HG03354 (cell line): ENCODE measurements at regions not wholly inside any gene's neighbourhood (a gene's known extent, or its start where the extent isn't known, plus 50 kb on each side); places are given as distances from the start of the nearest gene placed in this dataset.
"Not testable (repeated sequence)": the region's sequence is repeated elsewhere in the genome, so short reads cannot be mapped to it uniquely, and the experiment has no call there.

Source experiments
- ATAC-seq: cut with Tn5 transposase; IDR thresholded peaks from one replicate; pipeline ENCODE4 v1.9.1; 2021; ENCODE audit warnings: mild to moderate bottlenecking; ENCODE audit not compliant: unreplicated experiment, poor library complexity, severe bottlenecking

DNA sequence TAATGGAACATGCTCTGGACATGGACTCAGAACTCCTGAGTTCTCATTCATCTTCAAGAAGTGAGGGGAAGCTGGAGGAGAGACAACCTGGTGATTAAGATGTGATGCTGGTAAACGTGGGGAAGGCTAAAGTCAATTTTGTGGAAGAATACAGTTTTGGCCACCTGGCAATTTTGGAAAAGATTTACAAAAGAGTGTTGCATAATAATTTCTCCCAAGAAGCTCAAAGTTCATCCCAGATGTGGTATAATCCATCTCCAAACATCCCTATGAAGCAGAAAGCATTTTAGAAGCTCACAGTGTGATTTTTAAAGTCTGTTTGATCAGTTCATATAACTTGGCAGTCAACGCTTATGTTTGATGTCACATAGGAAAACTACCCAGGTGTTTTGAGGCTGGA lies 208.7 kb downstream of the LMX1A start:
- no peak for ATAC-seq

DNA sequence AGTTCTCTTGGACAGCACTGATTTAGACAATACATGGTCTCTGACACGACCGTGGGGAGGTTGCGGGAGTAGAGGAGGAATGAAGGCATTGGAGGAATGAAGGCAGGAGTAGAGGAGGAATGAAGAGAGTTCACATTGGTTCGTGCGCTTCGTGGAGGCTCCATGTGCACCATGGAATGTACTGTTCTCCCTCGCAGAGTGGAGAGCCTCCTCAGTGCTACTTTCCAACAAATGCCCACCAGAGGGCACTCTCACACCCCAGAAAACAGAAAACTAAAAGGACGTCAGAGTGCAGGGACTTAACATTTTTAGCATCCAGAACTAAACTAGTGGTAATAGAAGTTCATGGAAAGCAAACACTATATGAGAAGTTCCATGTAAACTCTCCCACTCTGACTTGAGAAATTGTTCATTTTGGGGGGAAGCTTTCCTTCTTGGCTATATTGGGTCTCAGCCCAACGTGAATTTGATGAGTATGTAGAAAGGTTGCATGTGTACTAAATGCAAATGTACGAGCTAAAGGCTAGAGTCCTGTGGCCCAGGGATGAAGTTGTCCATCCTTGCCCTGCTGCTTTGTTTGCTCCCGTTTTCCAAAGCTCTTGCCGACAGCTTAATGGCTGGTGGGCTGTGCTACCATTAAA lies 211.6 kb downstream of the LMX1A start:
- peak; percentile 89 for ATAC-seq

DNA sequence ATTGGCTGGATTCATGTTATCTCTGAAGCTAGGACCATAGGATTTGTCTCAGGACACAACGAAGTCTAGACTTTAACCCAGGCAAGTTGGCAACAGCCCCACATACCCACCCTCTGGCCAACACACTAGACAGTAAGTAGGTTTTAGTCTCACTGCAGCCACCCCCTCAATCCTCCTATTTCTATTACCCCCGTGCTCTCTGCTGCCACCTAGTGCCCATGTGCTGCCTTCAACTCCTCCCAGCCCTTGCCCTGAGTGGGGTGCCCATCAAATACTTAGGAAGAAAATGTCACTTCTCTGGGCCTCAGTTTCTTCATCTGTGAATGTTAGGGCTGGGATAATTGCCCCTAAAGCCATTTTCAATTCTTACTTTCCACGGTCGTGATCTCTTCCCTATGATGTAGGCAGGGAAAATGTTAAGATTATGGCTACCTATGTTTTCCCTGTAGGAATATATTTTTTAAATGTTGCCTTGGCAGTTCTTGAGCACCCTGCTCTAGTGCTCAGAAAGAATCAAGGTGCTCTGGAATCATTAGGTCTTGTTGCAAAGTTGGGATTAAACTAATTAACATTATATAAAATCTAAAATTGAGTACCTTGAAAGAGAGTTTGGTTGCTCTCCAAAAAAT lies 213.0 kb downstream of the LMX1A start:
- ATAC-seq = no peak

DNA sequence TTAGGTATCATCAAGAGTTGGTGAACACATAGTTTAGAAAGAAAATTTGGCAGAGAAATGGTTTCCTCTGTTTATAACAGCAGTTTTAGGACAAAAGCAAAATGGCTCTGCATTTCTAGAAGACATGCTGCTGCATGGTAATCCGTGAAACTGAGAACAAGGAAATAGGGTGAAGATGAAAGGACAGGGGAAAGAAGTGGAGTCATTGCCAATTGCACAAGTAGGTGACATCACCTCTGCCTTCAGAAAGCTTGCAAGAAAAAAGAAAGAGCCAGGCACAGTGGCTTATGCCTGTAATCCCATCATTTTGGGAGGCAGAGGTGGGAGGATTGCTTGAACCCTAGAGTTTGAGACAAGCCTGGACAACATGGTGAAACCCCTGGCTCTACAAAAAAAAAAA lies 217.6 kb downstream of the LMX1A start:
- ATAC-seq = no peak

DNA sequence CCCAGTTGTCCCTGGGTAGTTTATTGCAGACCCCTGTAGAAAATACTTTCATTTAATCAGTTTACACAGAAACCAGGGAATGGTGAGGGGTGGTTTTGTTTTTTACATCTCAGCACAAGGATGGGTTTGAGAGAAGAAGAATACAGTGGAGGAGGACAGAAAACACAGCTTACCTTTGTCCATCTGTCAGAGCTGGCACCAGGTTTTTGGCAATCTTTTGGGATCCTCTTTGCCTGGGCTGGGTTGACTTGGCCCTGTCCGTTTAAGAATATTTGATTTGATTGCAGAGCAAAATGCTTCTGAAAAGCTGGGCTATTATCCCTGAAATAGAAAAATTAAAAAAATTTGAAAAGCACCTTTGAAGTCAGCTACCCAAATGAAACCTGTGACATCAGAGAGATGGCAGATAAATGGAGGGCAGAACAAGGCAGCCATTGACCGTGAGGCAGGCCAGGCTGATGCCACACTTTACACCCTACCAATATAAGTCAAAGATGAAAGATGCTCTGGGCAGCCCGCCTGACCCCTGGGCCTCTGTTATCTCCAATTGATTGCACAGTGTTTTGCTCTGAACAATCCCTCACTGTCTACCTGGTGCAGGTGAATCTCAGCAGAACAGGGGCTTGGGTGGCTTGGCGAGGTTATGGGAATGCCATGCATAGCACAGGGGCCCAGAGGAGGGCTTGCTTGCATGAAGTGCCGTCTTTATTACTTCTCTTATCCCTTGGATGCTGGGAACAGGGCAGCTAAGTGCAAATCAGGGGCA lies 218.8 kb downstream of the LMX1A start:
- ATAC-seq = no peak

DNA sequence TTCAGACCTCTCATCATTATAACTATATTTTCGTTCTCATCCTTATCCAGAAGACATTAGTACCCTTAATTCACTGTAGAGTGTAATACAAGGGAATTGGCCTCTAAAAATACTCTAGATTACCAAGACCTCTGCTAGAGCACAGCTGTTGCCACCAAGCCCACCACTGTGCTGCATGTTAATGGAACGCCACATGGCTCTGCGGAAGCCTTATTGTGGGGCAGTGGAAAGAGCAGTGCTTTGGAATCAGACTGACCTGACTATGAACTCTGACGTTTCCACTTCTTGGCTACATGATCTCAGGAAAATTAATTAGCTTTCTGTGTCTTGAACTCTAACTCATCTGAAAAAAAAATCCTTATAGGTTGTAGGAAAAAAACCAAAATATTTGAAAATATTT lies 222.1 kb downstream of the LMX1A start:
- ATAC-seq = no peak

- peak; percentile 78 for ATAC-seq
Measured at GRCh38 chr1:165129568-165130164, 226.8 kb downstream of the LMX1A start.

DNA sequence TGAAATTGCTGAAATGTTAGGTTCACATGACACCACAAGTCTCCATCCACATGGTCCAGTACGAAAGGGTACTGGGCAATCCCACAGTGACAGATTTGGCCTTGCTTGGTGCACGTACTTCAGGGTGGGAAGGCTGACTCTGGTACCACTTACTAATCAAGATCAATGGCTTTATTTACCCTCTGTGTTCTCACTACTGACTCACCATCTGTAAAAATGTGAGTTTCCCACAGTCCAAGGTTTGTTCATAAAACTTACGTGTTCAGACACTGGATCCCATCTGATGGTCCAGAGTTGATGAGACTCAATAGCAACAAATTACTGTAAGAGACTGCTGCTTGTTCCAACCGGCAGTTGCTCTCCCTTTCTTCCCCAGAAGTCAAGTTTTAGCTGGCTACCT lies 231.7 kb downstream of the LMX1A start:
- no peak for ATAC-seq

DNA sequence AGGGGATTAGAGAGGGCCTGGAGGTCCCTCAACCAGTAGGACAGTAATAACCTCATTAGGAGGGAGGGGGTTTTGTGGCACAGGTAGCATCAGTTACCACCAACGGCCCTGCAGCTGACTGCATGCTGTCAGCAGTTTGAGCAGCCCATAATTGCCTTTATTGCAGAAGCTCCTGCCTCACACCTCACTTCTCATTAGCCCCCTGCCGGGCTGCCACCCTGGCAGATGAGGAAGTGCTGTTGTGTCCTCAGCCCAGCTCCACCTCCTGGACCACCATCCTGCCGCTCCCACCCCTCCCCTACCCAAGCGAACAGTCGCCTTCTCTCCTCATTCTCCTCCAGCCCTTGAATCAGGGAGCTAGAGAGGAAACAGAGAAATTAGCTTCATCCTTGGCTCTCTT lies 237.4 kb downstream of the LMX1A start:
- no peak for ATAC-seq

- ATAC-seq = no peak
Measured at GRCh38 chr1:165117482-165117881, 239.0 kb downstream of the LMX1A start.

GRCh38 chr1:165116732-165117131 lies 239.8 kb downstream of the LMX1A start:
- no peak for ATAC-seq

- no peak for ATAC-seq
Measured at GRCh38 chr1:165116171-165116570, 240.3 kb downstream of the LMX1A start.

DNA sequence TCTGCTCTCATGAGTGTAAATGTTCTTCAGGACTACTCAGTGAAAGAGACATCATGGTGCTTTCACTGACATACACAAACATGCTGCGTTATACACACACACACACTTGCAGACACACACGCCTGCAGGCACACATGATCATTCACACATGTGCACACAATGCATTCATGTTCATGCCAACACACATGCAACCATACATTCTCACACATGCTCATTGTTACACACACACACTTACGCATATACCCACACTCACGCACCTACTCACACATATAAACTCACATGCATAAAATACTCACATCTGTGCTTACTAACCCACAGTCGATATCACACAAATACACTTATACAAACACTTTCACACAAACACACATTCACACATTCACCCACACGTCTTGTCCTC lies 241.6 kb downstream of the LMX1A start:
- no peak for ATAC-seq

- peak; percentile 46 for ATAC-seq
Measured at GRCh38 chr1:165114022-165114888, 242.3 kb downstream of the LMX1A start.

DNA sequence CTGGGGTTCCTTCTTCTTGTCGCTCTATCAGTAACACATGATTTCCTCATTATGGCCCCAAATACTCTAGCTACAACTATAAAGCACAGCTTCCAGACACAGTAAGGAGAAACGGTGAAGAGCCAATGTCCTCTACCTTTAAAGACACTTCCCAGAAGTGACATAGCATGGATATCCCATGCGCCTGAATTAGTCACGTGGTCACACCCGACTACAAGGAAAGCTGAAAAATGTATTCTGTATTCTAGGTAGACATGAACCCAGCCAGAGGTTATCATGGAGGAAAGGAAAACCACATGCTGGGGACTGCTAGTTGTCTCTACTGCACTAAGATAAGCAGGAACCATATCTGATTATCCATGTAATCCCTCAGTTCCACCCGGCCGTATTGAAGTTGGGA lies 244.3 kb downstream of the LMX1A start:
- ATAC-seq = no peak

DNA sequence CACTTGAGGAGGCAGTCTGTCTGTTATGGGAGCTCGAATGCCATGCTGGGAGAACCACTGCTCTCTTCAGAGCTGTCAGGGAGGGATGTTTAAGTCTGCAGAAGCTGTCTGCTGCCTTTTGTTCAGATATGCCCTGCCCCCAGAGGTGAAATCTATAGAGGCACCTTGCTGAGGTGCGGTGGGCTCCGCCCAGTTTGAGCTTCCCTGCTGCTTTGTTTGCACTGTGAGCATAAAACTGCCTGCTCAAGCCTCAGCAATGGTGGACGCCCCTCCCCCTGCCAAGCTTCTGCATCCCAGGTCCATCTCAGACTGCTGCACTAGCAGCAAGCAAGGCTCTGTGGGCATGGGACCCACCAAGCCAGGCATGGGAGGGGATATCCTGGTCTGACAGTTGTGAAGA lies 247.5 kb downstream of the LMX1A start:
- ATAC-seq = no peak

DNA sequence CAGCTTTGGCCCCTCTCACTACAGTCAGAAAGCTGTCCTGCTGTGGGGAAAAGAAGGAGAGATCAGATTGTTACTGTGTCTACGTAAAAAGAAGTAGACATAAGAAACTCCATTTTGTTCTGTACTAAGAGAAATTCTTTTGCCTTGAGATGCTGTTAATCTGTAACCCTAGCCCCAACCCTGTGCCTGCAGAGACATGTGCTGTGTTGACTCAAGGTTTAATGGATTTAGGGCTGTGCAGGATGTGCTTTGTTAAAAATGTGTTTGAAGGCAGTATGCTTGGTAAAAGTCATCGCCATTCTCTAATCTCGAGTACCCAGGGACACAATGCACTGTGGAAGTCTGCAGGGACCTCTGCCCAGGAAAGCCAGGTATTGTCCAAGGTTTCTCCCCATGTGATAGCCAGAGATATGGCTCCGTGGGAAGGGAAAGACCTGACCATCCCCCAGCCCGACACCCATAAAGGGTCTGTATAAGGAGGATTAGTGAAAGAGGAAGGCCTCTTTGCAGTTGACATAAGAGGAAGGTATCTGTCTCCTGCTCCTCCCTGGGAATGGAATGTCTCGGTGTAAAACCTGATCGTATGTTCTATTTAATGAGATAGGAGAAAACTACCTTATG lies 263.9 kb downstream of the LMX1A start:
- not testable (repeated sequence) for ATAC-seq

GRCh38 chr1:165080253-165080896 lies 276.1 kb downstream of the LMX1A start:
- no peak for ATAC-seq

DNA sequence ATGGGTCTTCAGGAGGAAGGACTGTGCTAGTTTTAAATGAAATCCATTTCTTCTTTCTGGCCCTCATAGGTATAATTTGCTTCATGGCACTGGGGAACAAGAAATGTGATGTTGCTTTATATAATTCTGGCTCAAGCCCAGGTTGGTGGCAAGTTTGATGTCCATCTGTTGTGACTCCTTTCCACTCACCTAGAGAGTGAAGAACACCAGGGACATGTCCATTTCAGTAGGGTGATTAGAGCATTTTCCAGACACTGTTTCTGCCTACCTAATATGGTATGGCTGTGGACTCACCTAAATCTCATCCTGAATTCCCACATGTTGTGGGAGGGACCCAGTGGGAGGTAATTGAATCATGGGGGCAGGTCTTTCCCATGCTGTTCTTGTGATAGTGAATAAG lies 278.1 kb downstream of the LMX1A start:
- ATAC-seq = no peak
